ENCODE measurements at regions not wholly inside any gene's neighbourhood (a gene's known extent, or its start where the extent isn't known, plus 50 kb on each side); places are given as distances from the start of the nearest gene placed in this dataset.
"Not testable (repeated sequence)": the region's sequence is repeated elsewhere in the genome, so short reads cannot be mapped to it uniquely, and the experiment has no call there.

DNA sequence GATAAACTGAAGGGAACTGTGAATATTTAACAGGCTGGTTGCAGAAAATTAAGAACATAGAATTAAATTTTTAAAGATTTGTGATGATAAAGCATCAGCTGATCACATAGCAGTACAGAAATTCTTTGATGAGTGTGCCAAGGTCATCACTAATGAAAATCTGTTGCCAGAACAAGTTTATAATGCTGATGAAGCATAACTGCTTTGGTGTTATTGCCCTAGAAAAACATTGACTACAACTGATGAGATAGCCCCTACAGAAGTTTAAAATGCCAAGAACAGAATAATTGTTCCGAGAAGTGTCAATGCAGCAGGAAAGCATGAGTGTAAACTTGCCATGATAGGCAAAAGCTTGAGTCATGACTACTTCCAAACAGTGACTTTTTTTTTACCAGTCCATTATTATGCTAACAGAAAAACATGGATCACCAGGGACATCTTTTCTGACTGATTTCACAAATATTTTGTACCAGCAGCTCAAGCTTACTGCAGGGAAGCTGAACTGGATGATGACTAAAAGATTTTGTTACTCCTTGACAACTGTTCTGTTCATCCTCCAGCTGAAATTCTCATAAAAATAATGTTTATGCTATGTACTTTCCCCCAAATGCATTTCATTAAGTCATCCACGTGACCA, 1136.6 kb downstream of the FAT4 start:
- no peak for DNase-seq

DNA sequence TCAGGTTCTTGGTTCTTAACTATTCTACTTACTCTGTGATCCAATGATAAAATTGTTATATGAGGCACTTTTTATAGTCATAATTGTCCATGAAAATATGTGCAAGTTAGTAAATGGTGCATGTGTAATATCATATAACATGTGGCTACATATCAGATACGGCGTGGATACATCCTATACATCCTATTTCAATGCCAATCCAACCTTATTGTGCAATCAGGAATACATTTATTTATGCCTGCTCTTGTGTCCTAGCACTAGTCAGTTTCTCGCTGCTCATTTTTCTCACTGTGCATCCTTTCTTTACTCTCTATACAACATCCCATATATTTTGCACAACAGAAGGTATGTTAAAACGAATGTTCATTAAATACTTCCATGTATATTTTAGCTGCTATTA, 1141.1 kb downstream of the FAT4 start:
- no peak for DNase-seq

DNA sequence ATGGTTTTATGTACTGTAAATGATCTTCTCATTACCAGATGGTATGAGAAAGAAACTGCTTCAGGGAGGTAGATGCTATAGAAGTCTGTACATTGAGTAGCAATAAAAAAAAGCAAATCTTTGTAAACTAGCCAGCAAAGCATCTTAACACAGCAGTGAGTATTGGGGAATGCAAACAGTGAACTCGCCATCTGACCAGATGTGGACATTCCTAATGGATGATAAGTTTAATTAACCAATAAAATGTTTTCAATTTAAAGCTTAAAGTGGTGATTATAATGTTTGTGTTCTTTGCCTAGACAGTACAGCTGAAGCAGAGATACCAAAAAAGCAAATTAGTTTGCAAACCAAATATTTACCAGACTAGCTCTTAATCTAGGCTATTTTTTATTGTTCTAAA, 1144.2 kb downstream of the FAT4 start:
- peak; percentile 51 for DNase-seq

DNA sequence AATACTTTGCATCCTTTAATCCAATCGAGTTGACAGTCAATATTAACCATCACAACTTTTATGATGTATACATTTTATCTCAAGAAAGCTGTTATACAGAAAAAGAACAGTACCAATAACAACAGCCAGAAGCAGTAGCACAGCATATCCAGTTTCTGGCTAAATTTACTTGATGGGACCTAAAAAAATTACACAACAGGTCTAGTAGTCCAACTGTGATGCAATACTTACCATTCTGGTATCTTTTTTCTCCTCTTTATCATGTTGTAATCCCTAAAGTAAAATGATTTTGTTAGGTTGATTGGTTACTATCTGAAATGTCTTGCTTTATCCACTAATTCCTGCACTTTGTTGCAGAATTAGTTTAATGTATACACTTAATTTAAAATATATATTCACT, 1150.6 kb downstream of the FAT4 start:
- DNase-seq: no peak

DNA sequence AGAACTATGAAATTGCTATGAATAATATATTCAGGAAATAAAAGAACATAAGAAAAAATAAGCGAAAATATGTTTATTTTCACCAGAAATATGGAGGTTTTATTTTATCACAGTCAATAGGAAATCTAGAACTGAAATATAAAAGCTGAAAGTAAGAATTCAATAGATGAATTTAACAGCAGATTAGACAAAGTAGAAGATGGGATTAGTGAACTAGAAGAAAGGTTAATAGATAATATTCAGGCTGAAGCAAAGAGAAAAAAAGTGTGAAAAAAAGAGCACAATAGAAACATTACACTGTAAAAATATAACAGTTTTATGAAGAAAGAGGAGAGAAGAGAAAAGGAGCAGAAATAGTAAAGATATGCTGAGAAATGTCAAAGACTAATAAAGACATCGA, 1152.1 kb downstream of the FAT4 start:
- DNase-seq: no peak

DNA sequence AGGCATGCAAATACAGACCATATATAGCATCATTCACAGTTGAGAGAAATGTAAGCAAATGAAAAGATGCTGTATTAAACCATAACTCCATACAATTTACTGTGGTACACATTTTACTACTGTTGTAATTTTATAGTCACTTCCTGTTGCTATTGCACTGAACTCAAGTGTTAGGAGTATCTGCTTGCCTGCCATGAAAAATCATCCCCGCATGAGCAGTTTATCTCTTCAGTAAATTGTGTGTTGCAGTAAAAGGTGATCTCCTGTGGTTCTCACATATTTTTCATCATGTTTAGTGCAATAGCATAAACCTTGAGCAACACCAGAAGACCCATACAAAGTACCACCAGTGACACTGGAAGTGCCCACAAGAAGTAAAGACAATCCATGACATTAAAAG, 1153.4 kb downstream of the FAT4 start:
- no peak for DNase-seq

- no peak for DNase-seq
Observed at GRCh38 chr4:126470862-126471261, 1156.1 kb downstream of the FAT4 start.

DNA sequence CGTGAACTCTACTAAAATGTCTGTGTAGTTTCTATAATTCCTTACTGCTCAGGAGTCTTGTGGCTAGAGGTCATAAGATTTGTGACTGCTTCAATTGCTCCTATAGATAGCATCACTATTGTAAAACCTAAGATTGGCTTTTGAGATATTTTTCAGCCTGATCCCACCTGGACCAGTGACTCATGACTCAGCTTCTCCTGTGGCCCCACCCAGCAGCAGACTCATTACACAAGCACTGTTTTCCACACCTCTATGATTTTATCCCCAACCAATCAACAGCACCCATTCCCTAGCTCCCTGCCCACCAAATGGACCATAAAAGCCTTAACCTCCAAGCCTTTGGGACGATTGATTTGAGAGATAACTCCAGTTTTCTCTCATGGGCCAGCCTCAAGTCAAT, 1157.0 kb upstream of the INTU start:
- no peak for DNase-seq

- DNase-seq: no peak
Observed at GRCh38 chr4:126479709-126480108, 1153.0 kb upstream of the INTU start.

DNA sequence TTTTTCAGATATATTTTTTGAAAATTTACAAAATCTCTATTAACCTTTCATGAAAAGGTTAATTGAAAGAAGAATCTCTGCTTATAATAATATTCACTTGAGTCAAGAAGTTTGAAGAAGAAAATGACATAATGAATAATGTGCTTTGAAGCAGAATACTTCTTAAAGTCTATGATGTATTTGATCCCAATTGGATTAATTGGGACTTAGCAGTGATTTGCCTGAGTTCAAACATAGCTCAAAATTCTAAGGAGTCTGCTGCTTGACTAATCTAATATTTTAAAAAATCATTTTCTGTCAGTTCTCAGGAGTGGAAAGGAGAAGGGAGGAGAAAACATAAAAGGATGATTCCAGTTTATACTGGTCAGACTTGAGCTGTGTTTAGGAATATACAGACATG, 1150.4 kb upstream of the INTU start:
- no peak for DNase-seq

DNA sequence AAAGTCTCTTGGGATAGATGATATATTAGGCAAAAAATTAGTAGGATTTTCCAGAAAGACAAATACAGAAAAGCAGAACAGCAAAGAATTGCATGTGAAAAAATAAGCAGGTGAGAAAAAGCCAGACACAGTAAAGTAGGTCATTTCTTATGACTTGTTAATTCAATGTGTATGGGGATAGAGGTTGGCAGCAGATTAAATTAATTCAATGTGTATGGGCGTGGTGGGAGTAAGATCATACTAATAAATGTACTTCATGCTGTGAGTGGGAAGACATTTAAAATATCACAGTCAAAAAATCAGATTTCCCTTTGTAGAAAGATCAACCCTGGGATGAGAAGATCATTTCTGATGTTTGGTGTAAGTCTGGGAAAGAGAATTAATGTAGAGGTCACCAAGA, 1146.4 kb upstream of the INTU start:
- DNase-seq: no peak

- DNase-seq: no peak
Observed at GRCh38 chr4:126489826-126490463, 1142.8 kb upstream of the INTU start.

DNA sequence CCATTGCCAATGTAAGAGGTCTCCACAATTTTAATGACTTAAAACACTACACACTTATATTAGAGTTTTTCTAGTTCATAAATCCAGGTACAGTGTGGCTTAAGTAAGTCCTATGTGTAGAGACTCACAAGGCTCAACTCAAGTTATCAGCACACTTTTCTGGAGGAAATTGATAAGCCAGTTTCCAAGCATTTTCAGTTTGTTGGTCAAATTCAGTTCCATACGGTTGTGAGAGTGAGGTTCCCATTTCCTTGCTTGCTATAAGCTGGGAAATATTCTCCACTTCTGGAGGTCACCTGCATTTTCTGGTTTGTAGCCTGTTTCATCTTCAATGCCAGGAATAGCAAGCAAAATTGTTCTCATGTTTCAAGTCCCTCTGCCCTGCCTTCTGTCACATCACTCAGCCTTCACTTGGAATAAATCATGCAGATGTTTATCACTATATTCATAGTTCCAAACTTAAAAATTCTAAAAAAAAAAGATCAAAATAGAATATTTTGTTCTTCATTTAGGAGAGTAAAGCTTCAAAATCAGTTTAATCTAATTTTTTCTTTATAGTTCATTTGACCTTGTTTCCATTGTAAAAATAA, 1137.5 kb upstream of the INTU start:
- no peak for DNase-seq

DNA sequence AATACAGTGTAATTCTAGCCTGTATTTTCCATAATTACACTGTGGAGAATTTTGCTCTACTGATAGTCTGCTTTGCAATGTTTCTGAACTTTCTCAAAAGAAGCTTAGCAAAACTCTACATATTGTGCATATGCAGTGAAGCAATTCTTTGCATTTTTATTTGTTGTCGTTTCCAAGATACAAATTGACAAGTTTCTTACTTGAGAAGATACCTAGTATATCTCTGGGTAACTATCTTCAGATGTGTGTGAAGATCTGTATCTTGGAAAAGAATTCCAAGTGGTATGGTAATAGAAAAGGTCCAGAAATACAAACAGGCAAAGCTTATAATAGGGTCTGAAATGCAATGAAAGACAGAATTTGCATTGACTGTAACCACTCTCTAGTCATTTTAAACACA, 1119.8 kb upstream of the INTU start:
- DNase-seq: no peak

- DNase-seq: no peak
Observed at GRCh38 chr4:126513596-126513995, 1119.2 kb upstream of the INTU start.

DNA sequence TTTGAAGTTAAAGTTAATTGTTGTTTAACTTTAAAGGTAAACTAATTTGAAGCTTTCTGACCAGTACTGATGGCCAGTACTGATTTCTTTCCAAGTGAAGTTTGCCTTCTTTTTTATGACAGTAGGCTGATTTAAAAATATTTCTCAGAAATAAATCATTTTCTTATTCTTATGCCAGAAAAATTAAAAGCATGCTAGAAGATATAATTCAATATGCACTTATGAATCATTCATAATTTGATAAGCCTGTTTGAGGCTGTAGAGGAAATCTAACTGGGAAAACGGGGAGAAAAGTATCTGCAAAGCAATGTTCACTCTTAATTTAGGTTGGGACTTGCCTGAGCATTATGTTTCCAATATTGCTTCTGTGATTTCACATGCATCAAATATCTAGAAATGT, 1112.0 kb upstream of the INTU start:
- no peak for DNase-seq

DNA sequence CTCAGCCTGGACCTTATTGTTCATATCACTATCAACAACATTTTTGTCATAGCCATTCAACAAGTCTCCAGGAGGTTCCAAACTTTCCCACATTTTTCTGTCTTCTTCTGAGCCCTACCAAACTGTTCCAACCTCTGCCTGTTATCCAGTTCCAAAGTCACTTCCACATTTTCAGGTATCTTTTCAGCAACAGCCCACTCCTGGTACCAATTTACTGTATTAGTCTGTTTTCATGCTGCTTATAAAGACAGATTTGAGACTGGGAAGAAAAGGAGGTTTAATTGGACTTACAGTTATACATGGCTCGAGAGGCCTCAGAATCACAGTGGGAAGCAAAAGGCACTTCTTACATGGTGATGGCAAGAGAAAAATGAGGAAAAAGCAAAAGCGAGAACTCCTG, 1107.4 kb upstream of the INTU start:
- DNase-seq: not testable (repeated sequence)

GRCh38 chr4:126526335-126526734, 1106.4 kb upstream of the INTU start:
- no peak for DNase-seq

DNA sequence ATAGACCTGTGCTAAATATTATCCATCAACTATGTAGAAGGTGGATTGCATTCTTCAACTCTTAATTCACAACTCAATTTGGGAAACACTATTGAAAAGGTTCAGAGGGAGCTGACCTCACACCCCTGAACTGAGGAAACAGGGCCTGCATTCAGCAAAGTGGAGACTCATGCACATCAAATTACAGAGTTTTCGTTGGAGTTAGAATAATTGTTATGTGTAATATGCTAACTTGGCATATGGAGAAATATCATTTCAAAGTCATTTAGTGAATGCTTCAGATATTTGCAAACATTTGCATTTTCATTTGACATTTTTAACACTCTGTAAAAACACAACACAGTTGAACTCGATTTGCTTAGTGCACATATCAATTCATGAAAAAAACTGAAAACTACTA, 1102.8 kb upstream of the INTU start:
- DNase-seq: no peak

- no peak for DNase-seq
Observed at GRCh38 chr4:126530996-126531585, 1101.7 kb upstream of the INTU start.

DNA sequence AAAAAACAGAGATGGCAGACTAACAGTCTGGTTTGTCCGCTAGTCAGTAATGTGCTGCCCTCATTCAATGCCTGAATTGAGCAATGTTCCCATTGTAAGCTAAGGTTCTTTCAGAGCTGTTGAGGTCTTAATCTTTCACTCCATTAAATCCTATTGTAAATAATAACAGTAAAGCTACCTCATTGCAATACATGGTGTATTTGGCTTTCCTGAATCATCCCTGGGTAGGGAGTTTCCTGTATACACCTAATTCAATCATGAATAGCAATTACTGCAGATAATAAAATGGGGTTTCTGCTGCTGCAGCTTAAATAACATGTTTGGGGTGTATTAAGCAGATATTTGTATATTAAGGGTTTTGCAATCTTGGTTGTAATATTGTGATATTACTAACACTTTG, 1100.2 kb upstream of the INTU start:
- DNase-seq: no peak

- DNase-seq: no peak
Observed at GRCh38 chr4:126533146-126533805, 1099.5 kb upstream of the INTU start.

DNA sequence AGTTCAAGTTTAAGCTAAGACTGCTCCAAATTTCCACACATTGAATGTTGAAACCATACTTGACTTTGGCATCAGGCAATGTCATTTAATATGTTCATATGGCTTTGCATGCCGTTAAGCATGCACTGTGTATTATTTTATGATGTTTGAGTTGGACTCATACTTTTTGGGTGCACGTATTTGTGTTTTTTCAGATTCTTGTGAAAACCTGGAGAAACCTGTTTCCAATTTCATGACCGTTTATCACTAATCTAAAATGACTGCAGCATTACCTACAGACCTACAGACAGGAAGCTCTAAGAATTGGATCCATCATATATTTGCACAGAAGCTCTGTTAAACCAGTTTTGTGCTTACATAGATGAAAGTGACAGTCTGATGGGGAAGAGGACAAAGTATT, 1093.0 kb upstream of the INTU start:
- DNase-seq: no peak

- DNase-seq: peak; percentile 14
Observed at GRCh38 chr4:126541820-126542219, 1090.9 kb upstream of the INTU start.
